Liver (tissue), 3 donors: ENCODE measurements at regions not wholly inside any gene's neighbourhood (a gene's known extent, or its start where the extent isn't known, plus 50 kb on each side); places are given as distances from the start of the nearest gene placed in this dataset.

Experiments used
- HNF4G ChIP-seq: IDR thresholded peaks from 2 replicates; pipeline ENCODE4 v1.6.1; 2016; ENCODE audit warnings: antibody characterized with exemption
- JUND ChIP-seq, 2 donors: IDR thresholded peaks; 2 replicates each; pipeline ENCODE4 v1.6.1; 2016; ENCODE audit warnings: antibody characterized with exemption in 2 of 2
- RAD21 ChIP-seq, 2 donors: IDR thresholded peaks; 2 replicates each; pipeline ENCODE4 v1.6.1; 2016; ENCODE audit warnings: antibody characterized with exemption in 2 of 2, mild to moderate bottlenecking in 2 of 2
- SP1 ChIP-seq: IDR thresholded peaks from 2 replicates; pipeline ENCODE4 v1.6.1; 2018; ENCODE audit warnings: antibody characterized with exemption, mild to moderate bottlenecking
- TF ChIP-seq, protein P1 (sequence below): fragments of 150-350 bp; IDR thresholded peaks from 2 replicates; pipeline ENCODE4 v1.5.1; 2017; ENCODE audit warnings: improper control_type of control experiment, low read depth, low read length; ENCODE audit not compliant: missing input control
- TF ChIP-seq, protein P2 (sequence below): IDR thresholded peaks from 2 replicates; pipeline ENCODE4 v1.6.1; 2016; ENCODE audit warnings: antibody characterized with exemption
- TF ChIP-seq, protein P3 (sequence below): IDR thresholded peaks from 2 replicates; pipeline ENCODE4 v1.6.1; 2016; ENCODE audit warnings: antibody characterized with exemption, mild to moderate bottlenecking
- TF ChIP-seq, protein P4 (sequence below): IDR thresholded peaks from 2 replicates; pipeline ENCODE4 v1.6.1; 2016; ENCODE audit warnings: antibody characterized with exemption
- donor health status: healthy.
- donor health status: healthy.

DNA sequence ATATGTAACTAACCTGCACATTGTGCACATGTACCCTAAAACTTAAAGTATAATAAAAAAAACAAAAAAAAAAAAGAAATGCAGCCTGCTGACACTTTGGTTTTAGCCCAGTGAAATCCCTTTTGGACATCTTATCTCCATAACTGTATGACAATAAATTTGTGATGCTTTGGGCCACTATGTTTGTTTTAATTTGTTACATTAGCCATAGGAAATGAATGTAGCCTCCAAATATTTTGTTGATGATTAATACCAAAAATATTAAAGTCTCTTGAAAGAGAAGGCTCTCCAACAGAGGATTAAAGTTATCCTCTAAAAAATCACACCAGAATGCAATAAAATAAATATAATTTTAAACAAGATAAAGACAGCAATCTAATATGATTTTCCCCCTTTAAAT is 852.7 kb upstream of the SLIT2 start:
- TF ChIP-seq, protein P1, sequence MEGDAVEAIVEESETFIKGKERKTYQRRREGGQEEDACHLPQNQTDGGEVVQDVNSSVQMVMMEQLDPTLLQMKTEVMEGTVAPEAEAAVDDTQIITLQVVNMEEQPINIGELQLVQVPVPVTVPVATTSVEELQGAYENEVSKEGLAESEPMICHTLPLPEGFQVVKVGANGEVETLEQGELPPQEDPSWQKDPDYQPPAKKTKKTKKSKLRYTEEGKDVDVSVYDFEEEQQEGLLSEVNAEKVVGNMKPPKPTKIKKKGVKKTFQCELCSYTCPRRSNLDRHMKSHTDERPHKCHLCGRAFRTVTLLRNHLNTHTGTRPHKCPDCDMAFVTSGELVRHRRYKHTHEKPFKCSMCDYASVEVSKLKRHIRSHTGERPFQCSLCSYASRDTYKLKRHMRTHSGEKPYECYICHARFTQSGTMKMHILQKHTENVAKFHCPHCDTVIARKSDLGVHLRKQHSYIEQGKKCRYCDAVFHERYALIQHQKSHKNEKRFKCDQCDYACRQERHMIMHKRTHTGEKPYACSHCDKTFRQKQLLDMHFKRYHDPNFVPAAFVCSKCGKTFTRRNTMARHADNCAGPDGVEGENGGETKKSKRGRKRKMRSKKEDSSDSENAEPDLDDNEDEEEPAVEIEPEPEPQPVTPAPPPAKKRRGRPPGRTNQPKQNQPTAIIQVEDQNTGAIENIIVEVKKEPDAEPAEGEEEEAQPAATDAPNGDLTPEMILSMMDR: no peak
- TF ChIP-seq, protein P2, sequence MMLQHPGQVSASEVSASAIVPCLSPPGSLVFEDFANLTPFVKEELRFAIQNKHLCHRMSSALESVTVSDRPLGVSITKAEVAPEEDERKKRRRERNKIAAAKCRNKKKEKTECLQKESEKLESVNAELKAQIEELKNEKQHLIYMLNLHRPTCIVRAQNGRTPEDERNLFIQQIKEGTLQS: no peak
- TF ChIP-seq, protein P3, sequence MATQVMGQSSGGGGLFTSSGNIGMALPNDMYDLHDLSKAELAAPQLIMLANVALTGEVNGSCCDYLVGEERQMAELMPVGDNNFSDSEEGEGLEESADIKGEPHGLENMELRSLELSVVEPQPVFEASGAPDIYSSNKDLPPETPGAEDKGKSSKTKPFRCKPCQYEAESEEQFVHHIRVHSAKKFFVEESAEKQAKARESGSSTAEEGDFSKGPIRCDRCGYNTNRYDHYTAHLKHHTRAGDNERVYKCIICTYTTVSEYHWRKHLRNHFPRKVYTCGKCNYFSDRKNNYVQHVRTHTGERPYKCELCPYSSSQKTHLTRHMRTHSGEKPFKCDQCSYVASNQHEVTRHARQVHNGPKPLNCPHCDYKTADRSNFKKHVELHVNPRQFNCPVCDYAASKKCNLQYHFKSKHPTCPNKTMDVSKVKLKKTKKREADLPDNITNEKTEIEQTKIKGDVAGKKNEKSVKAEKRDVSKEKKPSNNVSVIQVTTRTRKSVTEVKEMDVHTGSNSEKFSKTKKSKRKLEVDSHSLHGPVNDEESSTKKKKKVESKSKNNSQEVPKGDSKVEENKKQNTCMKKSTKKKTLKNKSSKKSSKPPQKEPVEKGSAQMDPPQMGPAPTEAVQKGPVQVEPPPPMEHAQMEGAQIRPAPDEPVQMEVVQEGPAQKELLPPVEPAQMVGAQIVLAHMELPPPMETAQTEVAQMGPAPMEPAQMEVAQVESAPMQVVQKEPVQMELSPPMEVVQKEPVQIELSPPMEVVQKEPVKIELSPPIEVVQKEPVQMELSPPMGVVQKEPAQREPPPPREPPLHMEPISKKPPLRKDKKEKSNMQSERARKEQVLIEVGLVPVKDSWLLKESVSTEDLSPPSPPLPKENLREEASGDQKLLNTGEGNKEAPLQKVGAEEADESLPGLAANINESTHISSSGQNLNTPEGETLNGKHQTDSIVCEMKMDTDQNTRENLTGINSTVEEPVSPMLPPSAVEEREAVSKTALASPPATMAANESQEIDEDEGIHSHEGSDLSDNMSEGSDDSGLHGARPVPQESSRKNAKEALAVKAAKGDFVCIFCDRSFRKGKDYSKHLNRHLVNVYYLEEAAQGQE: no peak
- no peak for TF ChIP-seq SP1
- no peak for TF ChIP-seq JUND (IDR thresholded peaks at IDR 0.05)
- TF ChIP-seq, protein P4, sequence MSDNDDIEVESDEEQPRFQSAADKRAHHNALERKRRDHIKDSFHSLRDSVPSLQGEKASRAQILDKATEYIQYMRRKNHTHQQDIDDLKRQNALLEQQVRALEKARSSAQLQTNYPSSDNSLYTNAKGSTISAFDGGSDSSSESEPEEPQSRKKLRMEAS: no peak
- TF ChIP-seq HNF4G: no peak
- TF ChIP-seq RAD21 (IDR thresholded peaks at IDR 0.05): no peak
